COLO829 (cell line): ENCODE measurements at regions not wholly inside any gene's neighbourhood (a gene's known extent, or its start where the extent isn't known, plus 50 kb on each side); places are given as distances from the start of the nearest gene placed in this dataset.
"Not testable (repeated sequence)": the region's sequence is repeated elsewhere in the genome, so short reads cannot be mapped to it uniquely, and the experiment has no call there.

Source experiments
- DNase-seq: peaks from one replicate; pipeline ENCODE4 v3.0.0; 2012; ENCODE audit warnings: low spot score

DNA sequence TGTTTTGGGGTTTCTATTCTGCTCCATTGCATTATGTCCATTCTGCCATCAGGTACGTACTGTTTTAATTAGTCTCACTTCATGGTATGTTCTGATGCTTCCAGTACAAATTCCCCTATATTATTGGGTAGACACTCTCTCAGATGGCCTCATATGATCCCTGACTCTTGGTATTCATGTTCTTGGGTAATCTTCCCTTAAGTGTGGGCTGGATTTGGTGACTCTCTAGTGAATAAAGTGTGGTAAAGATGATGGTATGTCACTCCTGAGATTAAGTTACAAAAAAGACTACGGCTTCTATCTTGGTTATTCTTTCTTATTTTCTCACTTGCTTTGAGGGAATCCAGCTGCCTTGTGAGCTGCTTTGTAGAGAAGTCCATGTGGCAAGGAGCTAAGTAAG, 89.6 kb upstream of the TBC1D5 start:
- no peak for DNase-seq

- DNase-seq: no peak
Measured at GRCh38 chr3:17831366-17831765, 88.9 kb upstream of the TBC1D5 start.

DNA sequence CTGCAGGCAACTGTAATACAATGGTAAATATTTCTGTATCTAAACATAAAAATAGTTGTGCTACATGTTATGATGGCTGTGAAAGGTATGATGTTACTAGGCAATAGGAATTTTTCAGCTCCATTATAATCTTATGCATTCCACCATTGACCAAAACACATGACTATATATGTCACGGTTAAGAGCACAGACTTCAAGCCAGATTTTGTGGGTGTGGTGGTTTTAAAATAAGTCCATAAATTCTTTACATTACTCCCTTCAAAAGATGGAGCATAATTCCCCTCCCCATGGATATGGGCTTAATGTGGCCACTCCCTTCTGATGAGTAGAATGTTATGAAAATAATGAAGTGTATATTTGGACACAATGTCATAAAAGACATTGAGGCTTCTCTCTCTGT, 88.4 kb upstream of the TBC1D5 start:
- DNase-seq: no peak

GRCh38 chr3:17828388-17828787, 86.0 kb upstream of the TBC1D5 start:
- DNase-seq: no peak

DNA sequence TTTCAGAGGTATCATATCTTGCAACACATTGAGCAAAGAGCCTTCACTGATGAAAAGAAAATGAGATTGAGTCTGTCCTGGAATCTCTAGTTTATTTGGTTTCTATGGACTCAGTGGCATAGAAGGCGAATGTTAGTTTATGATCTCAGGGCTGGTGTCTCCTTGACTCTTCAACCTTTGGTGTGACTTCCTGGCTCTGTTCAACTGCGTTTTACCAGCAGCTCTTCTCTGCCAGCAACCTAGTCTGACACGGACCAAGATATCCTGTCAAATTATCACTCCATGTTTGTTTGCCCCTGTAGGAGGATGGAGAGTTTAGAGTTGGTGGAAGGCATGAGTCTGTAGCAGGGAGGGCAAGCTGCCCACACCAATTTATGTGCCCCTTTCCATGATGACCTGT, 82.9 kb upstream of the TBC1D5 start:
- DNase-seq: no peak

- no peak for DNase-seq
Measured at GRCh38 chr3:17823816-17824215, 81.4 kb upstream of the TBC1D5 start.

DNA sequence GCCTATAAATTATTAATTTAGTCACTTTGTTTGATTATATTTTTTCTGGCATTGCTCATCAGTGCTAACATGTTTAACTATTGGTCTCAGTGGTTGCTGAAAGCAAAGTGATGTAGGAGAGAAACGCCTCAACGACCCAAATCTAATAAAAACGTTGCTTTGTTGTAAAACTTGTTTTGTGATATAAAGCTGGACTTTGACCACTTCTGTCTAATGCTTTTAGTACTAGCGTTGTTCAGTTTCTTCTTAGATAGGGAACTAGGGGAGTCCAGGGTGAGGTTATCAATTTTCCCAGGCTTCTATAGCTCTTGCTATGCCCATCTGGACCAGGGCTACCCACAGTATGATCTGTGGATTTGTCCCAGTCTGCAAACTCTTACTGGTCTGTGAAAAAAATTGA, 80.6 kb upstream of the TBC1D5 start:
- DNase-seq: no peak

DNA sequence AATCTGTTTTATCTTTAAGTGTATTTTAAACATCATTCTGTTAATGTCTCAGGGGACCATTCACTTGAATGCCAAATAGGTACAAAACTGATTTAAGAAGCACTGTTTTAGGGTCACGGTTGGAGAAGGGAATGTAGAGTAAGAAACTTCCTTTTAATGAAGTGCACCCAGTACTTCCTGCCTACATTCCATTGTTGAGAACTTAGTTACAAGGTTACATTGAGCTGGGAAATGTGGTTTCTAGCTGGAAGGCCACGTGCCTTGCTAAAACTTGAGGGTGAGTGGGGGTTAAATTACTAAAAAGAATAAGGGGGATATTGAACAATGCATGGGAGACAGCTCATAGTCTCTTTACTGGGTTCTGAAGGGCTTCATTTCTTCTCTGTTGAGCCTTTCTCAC, 78.3 kb upstream of the TBC1D5 start:
- no peak for DNase-seq

GRCh38 chr3:17820275-17820674, 77.8 kb upstream of the TBC1D5 start:
- no peak for DNase-seq

DNA sequence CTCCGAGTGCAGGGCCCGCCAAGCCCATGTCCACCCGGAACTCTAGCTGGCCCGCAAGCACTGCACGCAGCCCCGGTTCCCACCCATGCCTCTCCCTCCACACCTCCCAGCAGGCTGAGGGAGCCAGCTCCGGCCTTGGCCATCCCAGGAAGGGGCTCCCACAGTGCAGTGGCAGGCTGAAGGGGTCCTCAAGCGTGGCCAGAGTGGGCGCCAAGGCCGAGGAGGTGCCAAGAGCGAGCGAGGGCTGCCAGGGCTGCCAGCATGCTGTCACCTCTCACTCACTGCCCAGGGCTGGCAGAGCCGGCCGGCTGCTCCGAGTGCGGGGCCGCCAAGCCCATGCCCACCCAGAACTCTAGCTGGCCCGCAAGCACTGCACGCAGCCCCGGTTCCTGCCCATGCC, 75.5 kb upstream of the TBC1D5 start:
- DNase-seq: not testable (repeated sequence)

- no peak for DNase-seq
Measured at GRCh38 chr3:17817545-17817944, 75.1 kb upstream of the TBC1D5 start.

DNA sequence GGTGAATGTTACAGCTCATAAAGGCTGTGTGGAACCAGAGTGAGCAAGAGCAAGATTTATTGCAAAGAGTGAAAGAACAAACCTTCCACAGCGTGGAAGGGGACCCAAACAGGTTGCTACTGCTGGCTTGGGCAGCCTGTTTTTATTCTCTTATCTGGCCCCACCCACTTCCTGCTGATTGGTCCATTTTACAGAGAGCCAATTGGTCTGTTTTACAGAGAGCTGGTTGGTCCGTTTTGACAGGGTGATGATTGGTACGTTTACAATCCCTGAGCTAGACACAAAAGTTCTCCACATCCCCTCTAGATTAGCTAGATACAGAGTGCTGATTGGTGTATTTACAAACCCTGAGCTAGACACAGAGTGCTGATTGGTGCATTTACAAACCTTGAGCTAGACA, 74.4 kb upstream of the TBC1D5 start:
- DNase-seq: not testable (repeated sequence)

DNA sequence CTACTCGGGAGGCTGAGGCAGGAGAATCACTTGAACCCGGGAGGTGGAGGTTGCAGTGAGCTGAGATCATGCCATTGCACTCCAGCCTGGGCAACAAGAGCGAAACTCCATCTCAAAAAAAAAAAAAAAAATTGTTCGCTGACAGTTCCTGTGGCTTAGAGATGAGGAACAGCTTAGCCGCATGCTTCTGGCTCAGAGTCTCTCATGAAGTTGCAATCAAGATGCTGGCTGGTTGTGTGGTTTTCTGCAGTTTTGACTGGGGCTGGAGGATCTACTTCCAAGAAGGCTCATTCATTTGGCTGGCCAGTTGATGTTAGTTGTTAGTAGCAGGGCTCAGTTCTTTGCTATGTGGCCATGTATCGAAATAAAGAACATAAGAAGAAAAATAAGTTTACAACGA, 69.9 kb upstream of the TBC1D5 start:
- not testable (repeated sequence) for DNase-seq

DNA sequence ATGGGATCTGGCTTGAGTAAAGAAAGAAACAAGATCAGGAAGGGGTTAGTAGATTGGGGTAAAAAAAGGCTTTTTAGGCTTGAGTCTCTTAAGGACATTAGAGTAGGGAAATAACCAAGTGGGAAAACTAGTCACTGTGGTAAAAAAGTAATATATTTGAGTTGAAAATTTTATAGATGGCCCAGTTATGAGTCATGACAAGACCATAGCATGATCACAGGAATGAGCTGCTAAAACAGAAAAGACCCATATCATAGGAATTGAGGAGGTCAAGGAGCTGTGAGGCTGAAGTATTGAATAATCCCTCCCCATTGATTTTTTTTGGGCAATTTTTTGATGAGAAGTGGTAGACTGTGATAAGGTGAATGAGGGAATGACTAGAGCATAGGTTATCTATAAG, 69.2 kb upstream of the TBC1D5 start:
- DNase-seq: no peak

DNA sequence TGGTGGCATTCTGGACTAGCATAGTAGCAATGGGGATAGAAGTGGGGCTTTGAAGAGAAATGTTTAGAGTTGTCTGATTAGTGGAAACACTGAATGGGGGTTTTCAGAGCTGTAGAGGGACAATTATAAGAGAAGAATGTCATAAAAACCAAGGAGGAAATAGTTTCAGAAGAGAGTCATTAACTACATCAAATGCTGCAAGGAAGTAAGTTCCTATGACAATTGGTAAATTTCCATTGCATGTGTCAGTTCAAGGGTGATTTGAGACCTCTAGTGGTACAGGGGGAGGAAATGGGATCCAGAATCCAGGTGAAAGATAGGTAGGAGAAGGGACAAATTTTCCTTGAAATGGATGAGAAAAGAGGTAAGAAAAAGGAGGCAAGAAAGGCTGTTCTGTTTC, 68.3 kb upstream of the TBC1D5 start:
- peak; percentile 6 for DNase-seq

- DNase-seq: no peak
Measured at GRCh38 chr3:17808994-17809393, 66.6 kb upstream of the TBC1D5 start.

- DNase-seq: no peak
Measured at GRCh38 chr3:17806876-17807275, 64.4 kb upstream of the TBC1D5 start.

DNA sequence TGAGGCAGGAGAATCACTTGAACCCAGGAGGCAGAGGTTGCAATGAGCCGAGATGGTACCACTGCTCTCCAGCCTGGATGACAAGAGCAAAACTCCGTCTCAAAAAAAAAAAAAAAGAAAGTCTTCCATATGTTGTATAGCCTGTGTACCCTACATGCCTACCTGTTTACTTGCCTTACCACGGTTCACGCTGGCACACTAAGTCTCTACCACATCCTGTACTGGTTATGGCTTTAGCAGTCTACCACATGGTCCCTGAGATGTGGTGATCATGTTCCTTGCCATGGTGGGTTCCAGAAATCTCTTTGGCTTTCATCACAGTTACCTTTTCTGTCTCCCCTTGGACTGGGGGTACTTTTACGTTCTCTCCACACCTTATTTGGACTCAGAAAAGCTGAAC, 63.8 kb upstream of the TBC1D5 start:
- no peak for DNase-seq

- DNase-seq: no peak
Measured at GRCh38 chr3:17805461-17805940, 63.1 kb upstream of the TBC1D5 start.

- no peak for DNase-seq
Measured at GRCh38 chr3:17802950-17803349, 60.5 kb upstream of the TBC1D5 start.

GRCh38 chr3:17801131-17801530, 58.7 kb upstream of the TBC1D5 start:
- DNase-seq: no peak

GRCh38 chr3:17800232-17800631, 57.8 kb upstream of the TBC1D5 start:
- no peak for DNase-seq

DNA sequence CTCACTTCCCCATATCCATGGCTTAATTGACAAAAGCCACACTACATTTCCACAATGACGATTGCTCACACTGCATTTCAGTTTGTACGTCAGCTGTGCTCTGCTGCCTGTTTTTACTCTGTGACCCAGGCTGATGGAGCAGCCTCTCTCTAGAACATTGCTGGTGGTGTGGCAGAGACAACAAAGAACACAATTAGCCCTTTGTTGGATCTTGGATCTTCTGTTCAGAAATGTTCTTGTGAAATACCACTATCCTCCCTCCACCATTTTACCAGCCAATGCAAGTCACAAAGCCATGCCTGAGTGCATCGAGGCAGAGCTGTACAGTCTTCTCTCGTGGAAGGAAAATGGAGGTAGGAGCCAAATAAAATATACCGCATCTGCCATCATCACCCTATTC, 56.9 kb upstream of the TBC1D5 start:
- DNase-seq: no peak

- DNase-seq: no peak
Measured at GRCh38 chr3:17798000-17798399, 55.6 kb upstream of the TBC1D5 start.

DNA sequence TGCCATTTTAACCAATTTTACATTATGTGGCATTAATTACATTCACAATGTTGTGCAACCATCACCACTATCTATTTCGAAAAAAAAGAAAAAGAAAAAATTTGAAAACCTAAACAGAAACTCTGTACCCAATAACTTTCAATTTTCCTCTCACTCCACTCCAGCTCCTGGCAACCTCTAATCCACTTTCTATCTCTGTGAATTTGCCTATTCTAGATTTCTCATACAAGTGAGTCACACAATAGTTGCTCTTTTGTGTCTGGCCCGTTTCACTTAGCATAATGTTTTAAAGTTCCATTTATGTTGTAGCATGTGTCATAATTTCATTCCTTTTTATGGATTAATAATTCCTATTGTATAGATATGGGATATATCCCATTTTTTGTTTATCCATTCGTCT, 53.3 kb upstream of the TBC1D5 start:
- no peak for DNase-seq
